SU-DHL-6 (cell line): ENCODE measurements at regions not wholly inside any gene's neighbourhood (a gene's known extent, or its start where the extent isn't known, plus 50 kb on each side); places are given as distances from the start of the nearest gene placed in this dataset.

Experiments
- CTCF ChIP-seq: fragments of 200-600 bp; sonication (generic); IDR thresholded peaks from one replicate; pipeline ENCODE4 v1.5.1; 2017; ENCODE audit warnings: antibody characterized with exemption, mild to moderate bottlenecking, low read length, moderate library complexity; ENCODE audit not compliant: insufficient read depth, poor library complexity, severe bottlenecking
- EZH2phosphoT487 ChIP-seq: fragments of 200-600 bp; sonication (generic), shearing (Covaris generic); conservative IDR thresholded peaks from 2 replicates; pipeline ENCODE4 v1.6.1; 2018; ENCODE audit warnings: mild to moderate bottlenecking, antibody characterized with exemption, low read length, moderate library complexity, mixed read lengths

- TF ChIP-seq CTCF = no peak
- TF ChIP-seq EZH2phosphoT487 = no peak
Measured at GRCh38 chrX:46268412-46268811, 276.8 kb downstream of the ZNF674 start.
